Neural crest cell (in vitro differentiated cells): ENCODE measurements at regions not wholly inside any gene's neighbourhood (a gene's known extent, or its start where the extent isn't known, plus 50 kb on each side); places are given as distances from the start of the nearest gene placed in this dataset.
A peak's percentile ranks its signal among the peaks of the same experiment; 100 is the strongest.

Source experiments
- DNase-seq: peaks from one replicate; pipeline ENCODE4 v3.0.0; 2021; ENCODE audit warnings: low read depth, mixed read lengths, low spot score
- H3K27ac Mint-ChIP-seq: one replicate; pipeline ENCODE4 v1.8.0; 2021; ENCODE audit warnings: mild to moderate bottlenecking, mixed read lengths; ENCODE audit not compliant: unreplicated experiment
- H3K27me3 Mint-ChIP-seq: 2 replicates; pipeline ENCODE4 v1.8.0; 2021; ENCODE audit warnings: low read depth, mild to moderate bottlenecking, mixed read lengths
- H3K36me3 Mint-ChIP-seq: 2 replicates; pipeline ENCODE4 v1.8.0; 2021; ENCODE audit warnings: low read depth, mild to moderate bottlenecking, mixed read lengths
- H3K4me1 Mint-ChIP-seq: 2 replicates; pipeline ENCODE4 v1.8.0; 2021; ENCODE audit warnings: mixed read lengths
- H3K4me3 Mint-ChIP-seq: one replicate; pipeline ENCODE4 v1.8.0; 2021; ENCODE audit warnings: mild to moderate bottlenecking, mixed read lengths
- H3K9me3 Mint-ChIP-seq: 2 replicates; pipeline ENCODE4 v1.8.0; 2021; ENCODE audit warnings: mixed read lengths
- CTCF ChIP-seq: fragments of 200-600 bp; sonication (generic); conservative IDR thresholded peaks from 2 replicates; pipeline ENCODE4 v1.5.0; 2021; ENCODE audit warnings: antibody characterized with exemption, mild to moderate bottlenecking

- peaks cover 5% of the 10 kb centered on the region for H3K27me3 Mint-ChIP-seq
- peaks cover 61% of the 10 kb centered on the region for H3K4me1 Mint-ChIP-seq
- no peak overlapping the region for H3K4me3 Mint-ChIP-seq
- H3K36me3 Mint-ChIP-seq: no peaks in the 10 kb centered on the region
- no peak for DNase-seq
- no peaks in the 10 kb centered on the region for H3K9me3 Mint-ChIP-seq
- no peak overlapping the region for H3K27ac Mint-ChIP-seq
- no peak for TF ChIP-seq CTCF
These were observed 326.7 kb downstream of the PIK3R1 start for GRCh38 chr5:68542207-68542606.

- peak overlapping the region; percentile 58 for H3K27ac Mint-ChIP-seq
- H3K9me3 Mint-ChIP-seq: no peaks in the 10 kb centered on the region
- no peak for DNase-seq
- H3K4me1 Mint-ChIP-seq: peaks cover 56% of the 10 kb centered on the region
- TF ChIP-seq CTCF: no peak
- no peak overlapping the region for H3K4me3 Mint-ChIP-seq
- H3K27me3 Mint-ChIP-seq: peaks cover 5% of the 10 kb centered on the region
- H3K36me3 Mint-ChIP-seq: no peaks in the 10 kb centered on the region
These were observed 327.7 kb downstream of the PIK3R1 start for GRCh38 chr5:68543212-68543611.

- TF ChIP-seq CTCF: no peak
- no peaks in the 10 kb centered on the region for H3K9me3 Mint-ChIP-seq
- DNase-seq: no peak
- no peaks in the 10 kb centered on the region for H3K36me3 Mint-ChIP-seq
- no peak overlapping the region for H3K4me3 Mint-ChIP-seq
- peak overlapping the region; percentile 31 for H3K27ac Mint-ChIP-seq
- no peaks in the 10 kb centered on the region for H3K27me3 Mint-ChIP-seq
- peaks cover 51% of the 10 kb centered on the region for H3K4me1 Mint-ChIP-seq
These were observed 328.6 kb downstream of the PIK3R1 start for GRCh38 chr5:68544091-68544647.

- peak overlapping the region; percentile 95 for H3K27ac Mint-ChIP-seq
- DNase-seq: no peak
- peak overlapping the region; percentile 22 for H3K4me3 Mint-ChIP-seq
- no peaks in the 10 kb centered on the region for H3K36me3 Mint-ChIP-seq
- no peak for TF ChIP-seq CTCF
- H3K4me1 Mint-ChIP-seq: peaks cover 50% of the 10 kb centered on the region
- H3K9me3 Mint-ChIP-seq: no peaks in the 10 kb centered on the region
- no peaks in the 10 kb centered on the region for H3K27me3 Mint-ChIP-seq
These were observed 329.3 kb downstream of the PIK3R1 start for GRCh38 chr5:68544648-68545552.

- Mint-ChIP-seq H3K36me3 (no peaks in the 10 kb centered on the region), H3K27me3 (no peaks in the 10 kb centered on the region), H3K4me1 (peaks cover 44% of the 10 kb centered on the region), H3K27ac (no peak overlapping the region), H3K4me3 (no peak overlapping the region), H3K9me3 (no peaks in the 10 kb centered on the region)
- no peak for DNase-seq
- no peak for TF ChIP-seq CTCF
These were observed 330.2 kb downstream of the PIK3R1 start for GRCh38 chr5:68545636-68546295.
